Smooth muscle cell (in vitro differentiated cells): ENCODE measurements at regions not wholly inside any gene's neighbourhood (a gene's known extent, or its start where the extent isn't known, plus 50 kb on each side); places are given as distances from the start of the nearest gene placed in this dataset.

Experiments
- DNase-seq: peaks from one replicate; lab custom pipeline; 2025; ENCODE audit not compliant: unreplicated experiment; lab: John Stamatoyannopoulos, UW
- H2AFZ ChIP-seq: fragments of 200-600 bp; sonication (generic); 2 replicates; pipeline ENCODE4 v1.6.0; 2016; ENCODE audit warnings: antibody characterized with exemption, low read depth, mild to moderate bottlenecking
- H3F3A ChIP-seq: fragments of 200-600 bp; sonication (generic); 2 replicates; pipeline ENCODE4 v1.6.0; 2017; ENCODE audit warnings: antibody characterized with exemption, low read depth
- H3K27ac ChIP-seq: fragments of 200-600 bp; sonication (generic); 2 replicates; pipeline ENCODE4 v1.5.1; 2016; ENCODE audit warnings: low read depth, mild to moderate bottlenecking
- H3K27me3 ChIP-seq: fragments of 200-600 bp; sonication (generic); 2 replicates; pipeline ENCODE4 v1.6.1; 2016; ENCODE audit warnings: low read depth, mild to moderate bottlenecking
- H3K36me3 ChIP-seq: fragments of 200-600 bp; sonication (generic); 2 replicates; pipeline ENCODE4 v1.5.1; 2016; ENCODE audit warnings: low read depth
- H3K4me1 ChIP-seq: fragments of 200-600 bp; sonication (generic); 2 replicates; pipeline ENCODE4 v1.5.1; 2016; ENCODE audit warnings: low read depth
- H3K4me2 ChIP-seq: fragments of 200-600 bp; sonication (generic); 2 replicates; pipeline ENCODE4 v1.6.0; 2016; ENCODE audit warnings: mild to moderate bottlenecking
- H3K4me3 ChIP-seq: fragments of 200-600 bp; sonication (generic); 2 replicates; pipeline ENCODE4 v1.5.1; 2016; ENCODE audit warnings: mild to moderate bottlenecking
- H3K79me2 ChIP-seq: fragments of 200-600 bp; sonication (generic); 2 replicates; pipeline ENCODE4 v1.6.0; 2016; ENCODE audit warnings: low read depth, mild to moderate bottlenecking
- H3K9ac ChIP-seq: fragments of 200-600 bp; sonication (generic); 2 replicates; pipeline ENCODE4 v1.6.0; 2016; ENCODE audit warnings: low read depth
- H3K9me3 ChIP-seq: fragments of 200-600 bp; sonication (generic); replicated peaks from 2 replicates; pipeline ENCODE4 v1.5.1; 2016; ENCODE audit warnings: low read depth
- H4K20me1 ChIP-seq: fragments of 200-600 bp; sonication (generic); 2 replicates; pipeline ENCODE4 v1.6.0; 2016; ENCODE audit warnings: low read depth
- CTCF ChIP-seq: fragments of 200-600 bp; sonication (generic); IDR thresholded peaks from 2 replicates; pipeline ENCODE4 v1.5.1; 2017; ENCODE audit warnings: borderline replicate concordance, mild to moderate bottlenecking, antibody characterized with exemption; ENCODE audit not compliant: insufficient read depth, poor library complexity, severe bottlenecking
- WGBS: methylation state at CpG from one replicate; pipeline ENCODE4 v1.1.7; 2016; ENCODE audit warnings: low lambda C conversion rate; 5-methylcytosine and 5-hydroxymethylcytosine counted together

GRCh38 chr20:23151008-23151703 lies 65.0 kb upstream of the CD93 start:
- WGBS = 92% methylated on average over 8 of the region's 8 CpGs
- Histone ChIP-seq H3K9ac (no peak overlapping the region), H3K9me3 (no peaks in the 10 kb centered on the region), H3F3A (peaks cover 15% of the 10 kb centered on the region), H3K4me3 (no peak overlapping the region), H3K36me3 (no peaks in the 10 kb centered on the region), H3K27me3 (no peaks in the 10 kb centered on the region), H3K4me1 (peaks cover 19% of the 10 kb centered on the region), H3K79me2 (no peaks in the 10 kb centered on the region), H2AFZ (no peak overlapping the region), H3K27ac (no peak overlapping the region), H3K4me2 (no peak overlapping the region), H4K20me1 (no peaks in the 10 kb centered on the region)
- no peak for DNase-seq
- no peak for TF ChIP-seq CTCF

GRCh38 chr20:23150304-23151007 lies 64.3 kb upstream of the CD93 start:
- H3K27ac ChIP-seq = no peak overlapping the region
- no peak for TF ChIP-seq CTCF
- H3K4me2 ChIP-seq = no peak overlapping the region

GRCh38 chr20:23149623-23150279 lies 63.6 kb upstream of the CD93 start:
- Histone ChIP-seq H3K27me3 (no peaks in the 10 kb centered on the region), H3F3A (peaks cover 27% of the 10 kb centered on the region), H3K79me2 (no peaks in the 10 kb centered on the region), H3K27ac (no peak overlapping the region), H3K9ac (no peak overlapping the region), H2AFZ (no peak overlapping the region), H3K4me1 (peaks cover 13% of the 10 kb centered on the region), H3K4me3 (no peak overlapping the region), H4K20me1 (no peaks in the 10 kb centered on the region), H3K4me2 (no peak overlapping the region), H3K9me3 (no peaks in the 10 kb centered on the region), H3K36me3 (no peaks in the 10 kb centered on the region)
- DNase-seq = no peak
- 91% methylated on average over 7 of the region's 7 CpGs for whole genome bisulfite sequencing
- no peak for TF ChIP-seq CTCF

More at GRCh38 chr20:23150304-23151007, 64.3 kb upstream of the CD93 start:
- no peaks in the 10 kb centered on the region for H3K36me3 ChIP-seq
- DNase-seq = no peak
- peaks cover 21% of the 10 kb centered on the region for H3F3A ChIP-seq
- H2AFZ ChIP-seq = no peak overlapping the region
- no peaks in the 10 kb centered on the region for H4K20me1 ChIP-seq
- H3K79me2 ChIP-seq = no peaks in the 10 kb centered on the region
- WGBS = 79% methylated on average over 8 of the region's 8 CpGs
- H3K27me3 ChIP-seq = no peaks in the 10 kb centered on the region
- peaks cover 13% of the 10 kb centered on the region for H3K4me1 ChIP-seq
- H3K9me3 ChIP-seq = no peaks in the 10 kb centered on the region
- no peak overlapping the region for H3K9ac ChIP-seq
- no peak overlapping the region for H3K4me3 ChIP-seq
